8988T (cell line): ENCODE measurements at regions not wholly inside any gene's neighbourhood (a gene's known extent, or its start where the extent isn't known, plus 50 kb on each side); places are given as distances from the start of the nearest gene placed in this dataset.

Experiments used
- DNase-seq: peaks from one replicate; pipeline ENCODE4 v3.0.0; 2011

DNA sequence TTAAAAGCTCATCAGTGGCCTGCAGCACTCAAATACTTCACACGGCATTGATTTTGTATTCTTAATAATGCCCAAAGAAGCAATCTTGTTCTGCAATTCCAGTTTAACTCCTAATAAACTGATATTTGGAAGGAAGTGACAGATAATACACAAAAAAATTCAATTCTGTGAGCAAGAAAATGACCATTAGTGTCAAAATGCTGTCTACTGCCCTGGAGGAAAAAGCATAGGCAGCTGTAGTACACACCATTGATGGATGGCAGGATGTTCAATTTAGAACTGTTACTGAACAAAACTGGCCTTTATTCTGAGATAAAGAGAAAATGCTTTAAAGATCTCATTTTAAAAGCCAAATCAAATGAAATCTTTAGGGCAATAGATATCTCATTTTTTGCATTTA, 251.3 kb upstream of the FMN2 start:
- DNase-seq, result no peak

DNA sequence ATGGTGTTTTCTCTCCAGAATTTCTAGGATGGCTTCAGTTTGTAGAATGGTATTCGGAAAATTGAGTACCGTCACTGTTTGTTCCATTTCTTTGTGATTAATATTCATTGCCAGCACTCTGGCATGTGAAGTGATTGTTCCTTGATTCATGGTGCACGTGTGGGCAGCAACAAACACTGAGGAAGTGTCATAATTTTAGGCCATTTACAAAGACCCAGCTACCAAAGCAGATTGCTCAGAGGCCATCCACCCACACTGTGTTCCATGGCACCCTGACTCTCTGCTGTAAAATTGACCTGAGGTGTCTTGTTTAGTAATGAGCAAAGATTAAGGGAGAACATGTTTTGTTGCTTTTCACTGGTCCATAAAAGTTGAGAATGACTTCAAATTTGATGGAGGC, 250.9 kb upstream of the FMN2 start:
- DNase-seq, result no peak

DNA sequence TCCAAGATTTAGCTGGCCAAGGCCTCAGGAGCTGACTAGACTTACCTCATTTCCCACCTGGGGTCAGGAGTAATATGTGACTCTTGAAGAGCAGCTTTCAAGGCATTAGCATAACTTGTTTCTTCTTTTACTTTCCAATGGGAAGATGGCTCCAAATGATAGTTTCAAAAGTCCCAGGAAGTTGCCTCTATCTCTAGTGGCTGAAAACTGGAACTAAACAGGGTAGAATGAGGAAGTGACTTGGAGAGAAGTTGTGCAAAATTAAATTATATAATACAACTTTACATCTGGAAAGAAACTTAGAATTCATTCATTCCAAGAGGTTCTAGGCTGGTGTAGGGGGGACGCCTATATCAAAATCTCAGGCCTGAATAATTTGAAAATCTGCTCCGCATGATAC, 250.1 kb upstream of the FMN2 start:
- DNase-seq, result no peak

DNA sequence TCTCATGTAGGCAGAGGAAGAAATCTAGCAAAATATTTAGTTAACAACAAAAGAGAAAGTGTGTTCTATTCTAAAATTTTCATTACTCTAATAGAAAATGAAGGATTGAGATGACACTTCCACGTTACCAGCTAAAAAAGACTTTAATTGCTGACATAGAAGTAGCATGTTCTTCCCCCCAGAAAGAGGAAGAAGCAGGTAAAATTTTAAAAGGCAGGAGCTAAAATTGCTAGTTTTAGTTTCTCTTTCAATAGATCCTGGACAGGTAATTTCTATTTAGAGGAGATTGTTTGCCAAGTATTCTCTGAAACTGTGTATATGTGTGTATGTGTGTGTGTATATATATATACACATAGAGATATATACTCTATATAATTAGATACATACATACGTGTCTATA, 248.1 kb upstream of the FMN2 start:
- no peak for DNase-seq

DNA sequence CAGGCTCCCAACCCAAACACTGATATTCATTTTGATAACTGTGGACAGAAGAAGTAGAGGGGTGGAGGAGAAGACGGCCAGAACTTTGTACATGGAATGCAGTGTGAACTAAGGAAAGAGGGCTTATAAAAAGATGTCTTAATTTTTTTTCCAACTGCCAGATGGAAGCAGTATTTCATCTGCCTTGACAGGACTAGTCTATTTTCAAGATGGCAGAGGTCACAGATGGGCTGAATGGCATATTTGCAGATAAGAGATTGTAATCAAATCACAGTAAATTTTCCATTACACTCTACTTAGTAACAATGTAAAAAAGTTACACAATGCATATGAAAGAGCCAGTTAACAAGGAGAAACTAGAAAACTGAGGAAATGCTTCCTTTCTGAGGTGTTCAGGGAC, 246.8 kb upstream of the FMN2 start:
- DNase-seq, result no peak

DNA sequence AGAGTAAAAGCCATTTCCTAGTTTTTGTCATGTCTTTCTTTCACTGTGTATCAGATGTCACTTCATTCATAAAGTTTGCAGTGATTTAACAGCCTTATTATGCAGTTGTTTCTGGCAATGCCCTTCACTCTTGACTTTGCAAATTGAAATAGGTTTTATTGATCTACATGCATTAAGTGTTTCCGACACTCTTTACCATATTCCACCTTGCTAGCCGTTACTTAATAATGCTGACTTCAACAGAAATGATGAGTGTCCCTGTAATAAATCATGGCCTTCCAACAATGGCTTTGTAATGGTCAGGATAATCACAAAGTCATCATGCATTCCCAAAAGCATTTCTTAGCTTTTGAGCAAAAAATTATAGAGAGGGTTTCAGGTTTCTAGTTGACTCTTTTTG, 236.8 kb upstream of the FMN2 start:
- DNase-seq, result no peak

DNA sequence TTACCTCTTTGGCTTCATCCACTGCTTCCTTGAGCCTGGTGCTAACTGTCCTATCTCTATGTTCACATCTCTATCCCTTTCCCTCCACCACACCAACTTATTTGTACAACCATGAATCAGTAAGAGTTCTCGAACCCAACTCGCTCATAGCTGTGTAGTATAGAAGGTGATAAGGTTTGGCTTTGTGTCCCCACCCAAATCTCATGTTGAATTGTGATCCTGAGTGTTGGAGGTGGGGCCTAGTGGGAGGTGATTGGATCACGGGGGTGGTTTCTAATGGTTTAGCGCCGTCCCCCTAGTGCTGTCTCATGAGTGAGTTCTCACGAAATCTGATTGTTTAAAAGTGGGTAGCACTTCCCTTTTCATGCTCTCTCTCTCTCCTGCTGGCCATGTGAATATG, 235.6 kb upstream of the FMN2 start:
- DNase-seq, result no peak

DNA sequence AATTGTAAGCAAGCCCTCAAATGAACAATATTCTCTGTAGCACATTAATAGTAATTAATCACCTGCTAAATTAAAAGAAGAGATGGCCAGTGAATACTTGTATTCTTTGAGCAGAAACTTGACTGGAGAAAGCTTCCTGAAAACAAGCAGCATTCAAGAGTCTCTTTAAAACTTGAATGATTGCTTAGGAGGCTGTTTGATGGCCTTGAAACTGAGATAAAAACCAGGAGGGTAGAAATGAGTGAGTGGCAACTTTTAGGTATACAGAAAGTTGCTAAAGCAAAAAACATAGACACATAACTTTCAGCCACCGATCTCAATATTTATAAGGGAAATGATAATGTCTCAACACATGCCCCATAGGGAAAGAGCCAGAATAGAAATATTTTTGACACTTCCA, 234.8 kb upstream of the FMN2 start:
- no peak for DNase-seq

DNA sequence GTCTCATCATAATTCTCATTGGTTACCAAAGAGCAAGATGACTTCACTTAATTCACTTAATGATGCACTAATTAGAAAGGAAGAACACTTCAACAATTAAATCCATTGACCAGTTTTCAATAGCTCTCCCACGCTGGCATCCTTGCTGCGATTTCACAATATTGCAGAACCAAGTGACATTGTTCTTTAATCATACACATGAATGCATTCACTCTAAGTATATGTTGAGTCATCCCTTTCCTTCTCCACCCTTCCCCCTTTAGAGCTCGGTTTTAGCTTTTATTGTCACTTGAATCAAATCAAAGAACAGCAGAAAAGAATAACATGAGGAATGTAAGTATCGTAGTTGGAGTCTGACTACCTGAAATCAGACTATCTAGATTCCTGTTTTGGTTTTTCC, 233.6 kb upstream of the FMN2 start:
- no peak for DNase-seq

DNA sequence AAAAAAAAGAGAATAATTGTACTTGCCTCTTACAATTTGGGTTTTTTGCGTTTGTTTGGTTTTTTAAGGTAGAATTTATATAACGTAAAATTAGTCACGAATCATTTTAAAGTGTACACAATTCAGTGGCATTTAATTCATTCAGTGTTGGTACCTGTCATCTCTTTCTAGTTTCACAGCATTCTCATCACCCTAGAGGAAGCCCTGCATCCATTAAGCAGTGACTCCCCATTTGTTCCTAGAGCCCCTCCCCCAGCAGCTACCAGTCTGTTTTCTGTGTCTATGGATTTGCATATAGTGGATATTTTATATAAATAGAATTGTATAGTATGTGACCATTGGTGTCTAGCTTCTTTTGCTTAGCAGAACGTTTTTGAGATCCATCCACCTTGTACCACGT, 233.2 kb upstream of the FMN2 start:
- DNase-seq, result no peak

DNA sequence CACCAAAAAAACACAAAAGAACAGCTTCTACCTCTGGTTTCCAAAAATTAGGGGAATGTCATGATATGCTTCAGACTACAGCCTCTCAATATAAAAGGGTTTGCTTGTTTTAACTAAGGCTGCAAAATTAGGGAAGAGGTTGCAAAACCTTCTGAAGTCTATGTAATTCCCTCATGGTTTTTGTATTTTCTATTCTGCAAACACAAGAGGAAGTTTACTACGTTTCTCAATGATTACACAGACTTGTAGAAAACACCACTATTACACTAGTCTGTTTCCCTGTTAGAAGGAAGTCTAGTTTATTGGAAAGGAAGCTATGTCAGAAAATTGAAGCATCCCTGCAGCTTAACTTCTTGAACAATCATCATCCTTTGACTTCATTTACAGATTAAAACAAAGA, 229.7 kb upstream of the FMN2 start:
- no peak for DNase-seq

DNA sequence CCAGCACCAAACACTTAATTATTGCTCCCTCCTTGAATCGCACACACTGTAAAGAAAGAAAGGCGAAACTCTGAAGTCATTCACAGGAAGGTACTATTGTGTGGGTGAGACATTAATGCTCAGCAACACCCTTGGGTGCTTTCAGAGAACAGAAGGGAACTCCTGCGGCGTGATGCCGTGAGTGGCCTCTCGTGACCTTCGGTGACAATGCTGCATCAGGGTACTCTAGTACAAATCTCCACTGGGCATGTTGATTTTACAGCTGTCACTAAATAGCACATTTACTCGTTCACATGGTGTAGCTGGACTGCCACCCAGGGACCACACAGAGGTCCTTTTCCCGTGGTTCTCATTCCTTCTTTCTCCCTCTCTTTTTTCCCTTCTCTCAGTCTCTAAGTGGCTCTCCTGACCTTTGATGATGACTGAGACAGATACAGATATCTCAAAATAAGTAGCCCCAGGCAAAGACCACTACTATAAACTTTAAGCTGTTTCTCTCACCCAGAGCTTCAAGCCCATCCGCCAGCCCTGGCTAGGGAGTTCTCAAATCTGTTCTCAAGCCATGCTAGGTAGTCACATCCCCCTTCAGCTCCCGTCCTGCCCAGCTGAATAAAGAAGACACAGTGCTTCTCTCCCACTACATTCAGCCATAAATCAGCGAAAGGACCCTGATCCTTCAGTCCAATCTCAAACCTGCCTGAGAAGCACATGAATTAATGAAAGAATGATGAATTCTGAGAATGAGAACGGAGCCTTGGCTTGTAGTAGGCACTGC, 223.4 kb upstream of the FMN2 start:
- DNase-seq, result no peak

DNA sequence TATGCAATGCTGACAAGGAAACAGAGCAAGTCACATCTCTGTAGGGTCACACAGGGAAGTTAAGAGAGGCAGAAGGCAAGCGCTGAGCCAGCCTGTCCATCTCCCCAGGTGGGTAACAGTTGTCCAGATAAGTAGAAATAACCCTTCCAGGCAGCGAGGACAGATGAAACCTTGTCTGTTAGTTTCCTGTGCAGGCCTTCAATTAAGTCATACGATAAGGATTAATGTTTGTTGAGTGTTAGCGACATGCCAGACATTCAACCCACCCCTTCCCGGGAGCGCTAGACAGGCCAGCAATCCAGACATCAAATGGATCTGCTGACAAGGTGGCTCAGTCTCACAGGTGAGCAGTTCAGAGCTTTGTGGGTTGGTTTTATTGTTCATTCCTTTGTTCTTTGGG, 221.5 kb upstream of the FMN2 start:
- DNase-seq, result no peak

DNA sequence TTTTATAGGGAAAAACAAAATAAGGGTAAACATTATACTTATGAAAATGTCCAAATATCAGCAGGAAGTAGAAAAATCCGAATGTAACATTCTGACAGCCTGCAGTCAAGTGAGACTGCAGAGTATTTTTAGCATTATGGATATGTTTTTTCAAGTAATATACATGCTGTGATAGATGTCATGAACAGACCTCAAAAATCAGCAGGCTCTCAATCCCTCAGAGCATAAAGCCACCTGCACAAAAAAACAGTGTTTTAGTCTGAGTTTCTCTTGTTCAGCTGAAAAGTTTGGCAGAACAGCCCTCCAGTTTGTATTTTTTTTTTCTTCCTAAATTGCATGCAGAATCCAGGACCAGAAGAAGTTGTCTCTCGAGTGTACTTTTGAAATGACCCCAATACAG, 219.1 kb upstream of the FMN2 start:
- no peak for DNase-seq

DNA sequence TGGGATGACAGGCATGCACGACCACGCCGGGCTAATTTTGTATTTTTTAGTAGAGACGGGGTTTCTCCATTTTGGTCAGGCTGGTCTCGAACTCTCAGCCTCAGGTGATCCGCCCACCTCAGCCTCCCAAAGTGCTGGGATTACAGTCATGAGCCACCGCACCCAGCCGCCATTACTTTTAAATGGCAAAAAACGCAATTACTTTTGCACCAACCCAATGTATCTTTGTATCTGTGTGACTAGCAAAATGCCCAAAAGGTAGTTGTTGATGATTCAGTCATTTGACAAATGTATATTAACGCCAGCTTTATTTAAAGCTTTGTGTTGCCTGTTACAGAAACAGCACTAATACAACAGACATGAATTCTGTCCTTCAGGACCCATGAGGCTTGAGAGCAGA, 216.9 kb upstream of the FMN2 start:
- DNase-seq, result no peak

DNA sequence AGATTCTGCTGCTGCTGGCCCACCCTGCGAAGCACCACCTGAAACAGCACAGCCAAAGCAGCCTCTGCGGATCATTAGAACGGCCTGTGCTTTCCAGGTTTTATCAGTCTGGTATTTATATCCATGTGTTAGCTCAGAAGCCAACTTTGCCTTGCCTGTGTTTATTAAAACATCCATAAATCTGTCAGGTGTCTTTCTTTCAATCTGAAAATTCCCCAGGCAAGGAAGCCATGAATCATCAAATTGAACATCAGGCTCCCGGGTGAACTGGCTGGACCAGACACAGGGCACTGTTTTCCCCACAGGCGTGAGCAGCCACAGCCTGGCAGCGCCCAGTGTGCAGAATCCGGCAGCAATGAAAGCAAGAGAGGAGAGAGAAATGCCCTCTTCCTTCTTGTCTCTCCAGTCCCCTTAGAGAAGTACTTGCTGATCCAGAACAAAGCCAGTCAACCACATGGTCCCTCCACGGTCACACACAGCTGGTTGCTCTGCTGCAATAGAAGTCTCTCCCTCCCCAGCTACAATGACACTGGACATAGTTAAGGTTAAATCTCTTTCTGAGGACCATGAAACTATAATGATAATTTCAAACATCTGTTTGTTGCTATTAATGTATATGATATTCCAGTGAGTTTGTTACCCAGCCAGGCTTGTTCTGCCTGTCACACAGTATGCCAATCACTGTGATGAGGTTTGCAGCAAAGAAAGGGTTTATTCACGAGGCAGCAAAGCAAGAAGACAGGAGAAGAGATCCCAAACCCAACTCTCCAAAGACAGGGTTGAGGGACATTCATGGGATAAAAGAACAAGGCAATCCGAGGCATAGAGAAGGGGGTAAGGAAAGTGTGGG, 212.1 kb upstream of the FMN2 start:
- no peak for DNase-seq

DNA sequence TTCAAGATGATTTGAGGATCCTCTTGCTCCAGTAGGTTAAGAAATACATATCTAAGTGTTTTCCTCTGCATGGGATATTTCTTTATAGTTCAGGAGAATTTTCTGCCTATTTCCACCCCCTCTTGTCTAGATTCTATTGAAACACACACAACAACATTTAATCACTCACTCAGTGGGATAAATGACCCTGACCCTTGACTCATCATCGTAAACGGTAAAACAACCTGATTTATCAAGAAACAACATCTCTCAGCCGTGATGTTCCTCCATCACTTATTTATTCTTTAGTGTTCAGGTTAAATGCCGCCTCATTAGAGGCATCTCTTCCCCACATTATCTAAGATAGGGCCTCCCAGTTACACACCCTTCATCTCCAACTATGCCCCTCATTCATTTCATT, 208.7 kb upstream of the FMN2 start:
- DNase-seq, result no peak

DNA sequence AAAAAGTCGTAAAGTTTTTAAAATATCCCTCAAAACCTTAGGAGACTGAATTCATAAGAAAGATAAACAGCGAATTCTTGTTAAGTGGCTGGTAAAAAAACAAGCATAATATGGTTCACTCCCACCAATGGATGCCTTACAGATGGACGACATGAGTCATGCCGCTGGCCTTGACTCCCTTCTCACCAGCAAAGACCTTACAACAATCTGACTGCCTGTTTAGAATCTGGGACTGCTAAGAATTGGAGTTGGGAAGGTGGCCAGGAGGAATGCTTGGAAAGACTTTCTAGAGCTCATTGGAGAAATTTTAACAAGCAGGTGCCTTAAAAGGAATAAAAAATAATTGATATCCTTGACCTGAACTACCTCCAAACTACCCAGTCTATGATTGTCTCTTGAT, 206.9 kb upstream of the FMN2 start:
- DNase-seq, result no peak

DNA sequence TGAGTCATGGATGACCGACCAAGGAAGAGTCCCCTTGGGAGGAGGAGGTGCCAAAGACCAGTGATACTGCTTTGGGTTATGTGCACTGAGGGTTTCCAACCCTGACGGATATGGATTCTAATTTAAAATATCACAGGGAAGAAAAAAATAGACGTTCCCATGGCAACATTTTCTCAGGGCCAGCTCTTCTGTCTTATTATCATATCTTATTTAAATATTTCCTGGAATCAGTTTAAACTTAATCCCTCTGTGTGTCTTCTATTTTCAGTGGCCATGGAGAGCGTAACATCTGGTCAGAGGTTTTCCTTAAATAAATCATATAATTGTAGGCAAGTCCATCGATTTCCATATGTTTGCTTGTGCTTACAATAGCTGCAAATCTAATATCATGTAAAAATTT, 205.4 kb upstream of the FMN2 start:
- no peak for DNase-seq

DNA sequence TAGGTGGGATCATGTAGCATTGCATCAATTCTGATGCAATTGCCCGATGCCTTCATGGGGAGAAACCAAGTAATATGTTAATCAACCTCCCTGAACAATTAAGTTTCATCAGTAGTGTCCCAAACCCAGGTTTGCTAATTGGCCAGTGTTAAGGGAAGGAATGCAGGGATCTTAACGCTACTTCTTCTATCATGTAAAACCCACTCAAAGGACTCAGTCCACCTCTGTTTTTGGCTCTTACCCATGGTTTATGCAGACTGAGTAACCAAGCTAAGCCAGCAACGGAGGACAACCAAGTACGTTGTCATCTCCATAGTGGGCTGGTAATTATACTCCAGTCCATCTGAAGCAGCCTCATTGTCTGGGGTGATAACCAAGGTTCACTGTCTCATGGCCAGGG, 203.0 kb upstream of the FMN2 start:
- no peak for DNase-seq

DNA sequence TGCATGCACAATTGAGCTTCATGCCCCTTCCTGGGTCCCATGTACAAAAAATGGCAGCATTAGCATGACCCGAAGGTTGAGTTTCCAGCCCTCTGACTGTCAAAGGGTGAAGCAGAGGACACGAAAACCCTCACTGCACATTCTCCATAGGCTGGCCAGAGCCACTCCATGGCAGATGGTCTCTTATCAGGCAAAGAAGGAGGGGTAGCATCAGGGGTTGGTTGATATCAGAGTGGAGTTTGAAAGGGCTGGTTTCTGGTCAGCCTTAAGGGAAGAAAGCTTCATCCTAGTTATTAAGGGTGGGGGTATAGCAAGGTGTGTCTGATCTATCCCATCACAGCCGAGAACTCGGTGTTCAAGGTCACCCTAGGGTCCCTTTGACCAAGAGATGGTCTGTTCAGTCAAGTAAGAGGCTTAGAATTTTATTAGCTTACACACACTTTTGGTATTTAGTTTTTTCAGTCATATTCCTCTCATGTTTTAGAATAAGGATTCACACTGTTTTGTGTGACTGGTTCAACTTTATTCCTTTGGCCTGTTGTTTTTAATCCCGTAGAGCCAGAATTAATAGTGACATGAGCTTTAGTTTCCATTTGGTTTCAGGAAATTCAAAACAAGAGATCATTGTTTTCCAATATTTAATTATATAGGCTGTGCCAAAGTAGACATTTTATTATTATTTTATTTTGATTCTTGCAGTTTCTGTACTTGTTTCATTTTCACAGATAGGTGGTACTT, 199.9 kb upstream of the FMN2 start:
- no peak for DNase-seq

DNA sequence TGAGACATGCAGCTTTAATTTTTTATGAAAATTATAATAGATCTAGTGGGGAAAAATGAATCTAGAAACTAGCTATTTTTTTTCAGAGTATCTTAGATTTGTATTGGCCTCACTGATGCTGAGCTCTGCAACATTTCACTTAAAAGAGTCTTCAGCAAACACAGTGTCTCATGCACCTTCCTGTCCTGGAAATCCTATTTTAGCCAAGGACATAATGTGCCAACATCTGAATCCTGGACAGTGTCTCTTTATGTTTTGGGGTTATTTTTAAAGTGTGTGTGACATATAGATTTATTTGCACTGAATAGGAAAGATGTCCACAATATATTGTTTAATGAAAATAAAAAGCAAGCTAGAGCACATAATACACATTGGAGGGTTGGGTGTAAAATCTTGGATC, 199.1 kb upstream of the FMN2 start:
- DNase-seq, result no peak

DNA sequence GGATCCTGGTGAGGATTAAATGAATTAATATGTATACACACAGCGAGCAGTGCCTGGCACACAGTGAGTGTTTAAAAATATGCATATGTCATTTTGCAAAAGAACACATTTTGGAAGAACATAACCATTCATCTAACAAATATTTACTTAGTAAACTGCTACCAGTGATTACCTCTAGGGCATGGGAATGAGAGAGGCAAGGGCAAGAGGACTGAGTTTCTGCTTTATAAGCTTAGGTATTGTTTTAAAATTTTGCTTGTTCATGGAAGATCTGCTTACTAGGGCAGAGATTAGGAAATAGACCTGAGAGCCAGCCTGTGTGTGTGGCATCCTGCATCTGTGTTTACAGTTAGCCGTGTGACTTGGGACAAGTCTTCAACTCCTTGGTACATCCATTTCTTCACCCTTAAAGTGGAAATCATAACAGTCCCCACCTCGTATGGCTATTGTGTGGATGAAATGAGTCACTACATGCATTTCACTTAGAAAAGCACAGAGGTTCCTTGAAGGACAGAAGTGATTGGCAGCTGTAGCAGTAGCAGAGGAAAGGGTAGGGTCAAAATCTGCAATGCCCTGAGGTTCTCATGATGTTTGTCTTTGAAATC, 198.5 kb upstream of the FMN2 start:
- no peak for DNase-seq

DNA sequence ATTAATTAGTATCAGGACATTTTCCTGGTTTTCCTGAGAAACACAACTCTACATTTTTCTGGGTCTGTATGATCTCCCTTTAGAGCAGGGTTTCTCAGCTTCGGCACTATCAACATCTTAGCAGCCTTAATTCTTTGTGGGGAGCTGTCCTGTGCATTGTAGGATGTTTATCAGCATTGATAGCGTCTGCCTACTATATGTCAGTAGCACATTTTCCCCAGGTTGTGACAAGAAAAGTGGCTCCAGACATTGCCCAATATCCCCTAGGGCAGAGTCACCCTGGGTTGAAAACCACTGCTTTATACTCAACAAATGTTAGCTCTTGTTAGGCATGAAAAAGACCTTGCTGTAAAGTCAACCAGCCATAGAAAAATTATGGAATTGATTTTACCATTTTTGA, 195.1 kb upstream of the FMN2 start:
- DNase-seq, result no peak
